GM12878 (cell line): ENCODE measurements at regions not wholly inside any gene's neighbourhood (a gene's known extent, or its start where the extent isn't known, plus 50 kb on each side); places are given as distances from the start of the nearest gene placed in this dataset.

ENCODE experiments used
- ATAC-seq: fragments of 200-7000 bp; cut with Tn5 transposase; 3 replicates; pipeline ENCODE4 v1.9.1; 2020; ENCODE audit warnings: mild to moderate bottlenecking, moderate library complexity
- BruUV-seq: library from RNA; stranded (reverse); fragments of 400-500 nt; replicated peaks from 2 replicates; lab custom pipeline; 2021; lab: Mats Ljungman, UMichigan
- CTCF ChIA-PET: fragments of 300-600 bp; sonication (Branson Sonifier 250); formaldehyde crosslinking; extraction: SDS; loops from one replicate; lab custom pipeline; 2021; ENCODE audit warnings: inconsistent platforms; lab: Yijun Ruan, JAX
- POLR2A ChIA-PET: fragments of 350-600 bp; formaldehyde crosslinking; extraction: SDS; loops from one replicate; lab custom pipeline; 2021; ENCODE audit warnings: inconsistent platforms; lab: Charles Lee
- RAD21 ChIA-PET: fragments of 300-600 bp; sonication (Branson Sonifier 250); formaldehyde crosslinking; loops from one replicate; lab custom pipeline; 2023; ENCODE audit warnings: antibody characterized with exemption; ENCODE audit not compliant: unreplicated experiment; lab: Charles Lee
- SMC1A ChIA-PET: fragments of 300-600 bp; sonication (Branson Sonifier 250); formaldehyde crosslinking; loops from one replicate; lab custom pipeline; 2023; ENCODE audit not compliant: unreplicated experiment, uncharacterized antibody; lab: Charles Lee
- DNase-seq: peaks from one replicate; pipeline ENCODE4 v3.0.0-alpha.2; 2011; ENCODE audit warnings: low read depth, low spot score
- FAIRE-seq: peaks from 3 replicates; lab custom pipeline; 2011; peaks lifted over from hg19 to GRCh38; lab: Jason Lieb, UNC
- H2AFZ ChIP-seq: 2 replicates; pipeline ENCODE4 v1.6.0; 2011; ENCODE audit warnings: low read depth, low read length, control low read depth; ENCODE audit not compliant: control insufficient read depth
- H3K27ac ChIP-seq: 2 replicates; pipeline ENCODE4 v1.5.1; 2011; ENCODE audit warnings: control low read depth; ENCODE audit not compliant: control insufficient read depth, insufficient read depth
- H3K27me3 ChIP-seq, 2 experiments: replicated peaks in 1 of 2; 2 replicates each; pipeline versions ENCODE4 v1.6.0 to v1.6.1; 2011; ENCODE audit warnings: low read length in 1 of 2; ENCODE audit not compliant: control insufficient read depth in 2 of 2, insufficient read depth in 2 of 2
- H3K36me3 ChIP-seq, 2 experiments: 2 replicates each; pipeline ENCODE4 v1.5.1; 2011; ENCODE audit warnings: low read length in 1 of 2; ENCODE audit not compliant: control insufficient read depth in 2 of 2, insufficient read depth in 2 of 2
- H3K4me1 ChIP-seq: 2 replicates; pipeline ENCODE4 v1.6.1; 2011; ENCODE audit warnings: mild to moderate bottlenecking, low read length, moderate library complexity, mixed read lengths; ENCODE audit not compliant: control insufficient read depth, insufficient read depth
- H3K4me2 ChIP-seq: 2 replicates; pipeline ENCODE4 v1.6.0; 2011; ENCODE audit warnings: control low read depth; ENCODE audit not compliant: control insufficient read depth, insufficient read depth
- H3K4me3 ChIP-seq: fragments of 200-600 bp; sonication (generic); 2 replicates; pipeline ENCODE4 v1.5.1; 2016
- H3K79me2 ChIP-seq: 2 replicates; pipeline ENCODE4 v1.6.0; 2011; ENCODE audit warnings: low read length; ENCODE audit not compliant: control insufficient read depth, insufficient read depth
- H3K9ac ChIP-seq: 2 replicates; pipeline ENCODE4 v1.8.0; 2011; ENCODE audit warnings: low read length, control low read depth, mixed read lengths; ENCODE audit not compliant: control insufficient read depth, insufficient read depth
- H3K9me3 ChIP-seq: replicated peaks from 3 replicates; pipeline ENCODE4 v1.5.1; 2011; ENCODE audit warnings: mild to moderate bottlenecking, low read length; ENCODE audit not compliant: control insufficient read depth, insufficient read depth
- H4K20me1 ChIP-seq: 2 replicates; pipeline ENCODE4 v1.6.0; 2011; ENCODE audit not compliant: control insufficient read depth, insufficient read depth
- CHD2 ChIP-seq: IDR thresholded peaks from 2 replicates; pipeline ENCODE4 v1.6.1; 2011; ENCODE audit warnings: low read depth, low read length, improper control_type of control experiment, borderline replicate concordance
- EGR1 ChIP-seq, 2 experiments: IDR thresholded peaks; 1 replicate in 1 of 2; 2 replicates in 1 of 2; pipeline ENCODE4 v1.6.1; 2011 to 2012; ENCODE audit warnings: low read depth in 2 of 2, low read length in 2 of 2, borderline replicate concordance in 1 of 2, mild to moderate bottlenecking in 1 of 2, moderate library complexity in 1 of 2
- ETV6 ChIP-seq, 2 experiments: fragments of 450-650 bp in 1 of 2; IDR thresholded peaks in 1 of 2; conservative IDR thresholded peaks in 1 of 2; 2 replicates each; pipeline ENCODE4 v1.6.1; 2014; ENCODE audit warnings: antibody characterized with exemption in 1 of 2, borderline replicate concordance in 1 of 2, low read depth in 1 of 2, mild to moderate bottlenecking in 1 of 2, moderate library complexity in 1 of 2
- FOXK2 ChIP-seq: fragments of 450-650 bp; IDR thresholded peaks from 2 replicates; pipeline ENCODE4 v1.6.1; 2017; ENCODE audit warnings: mild to moderate bottlenecking, moderate library complexity
- JUNB ChIP-seq: IDR thresholded peaks from 2 replicates; pipeline ENCODE4 v1.6.1; 2016; ENCODE audit warnings: antibody characterized with exemption, mild to moderate bottlenecking
- PAX8 ChIP-seq: fragments of 450-650 bp; IDR thresholded peaks from 2 replicates; pipeline ENCODE4 v1.6.1; 2017; ENCODE audit warnings: mild to moderate bottlenecking, moderate library complexity
- SIN3A ChIP-seq: IDR thresholded peaks from 2 replicates; pipeline ENCODE4 v1.6.1; 2012; ENCODE audit warnings: low read depth, low read length, improper control_type of control experiment
- SP1 ChIP-seq: IDR thresholded peaks from one replicate; pipeline ENCODE4 v1.6.1; 2011; ENCODE audit warnings: low read depth, low read length
- SUPT20H ChIP-seq: IDR thresholded peaks from 2 replicates; pipeline ENCODE4 v1.6.1; 2011; ENCODE audit warnings: low read depth, mild to moderate bottlenecking, low read length, moderate library complexity, borderline replicate concordance; ENCODE audit not compliant: control insufficient read depth
- TARDBP ChIP-seq: IDR thresholded peaks from 2 replicates; pipeline ENCODE4 v1.6.1; 2016; ENCODE audit warnings: borderline replicate concordance
- TBL1XR1 ChIP-seq: IDR thresholded peaks from 2 replicates; pipeline ENCODE4 v1.6.1; 2012; ENCODE audit warnings: low read depth, low read length, improper control_type of control experiment
- YBX1 ChIP-seq: fragments of 450-650 bp; IDR thresholded peaks from 2 replicates; pipeline ENCODE4 v1.6.1; 2016; ENCODE audit warnings: antibody characterized with exemption
- ZZZ3 ChIP-seq: IDR thresholded peaks from 2 replicates; pipeline ENCODE4 v1.6.1; 2011; ENCODE audit warnings: low read depth; ENCODE audit not compliant: control insufficient read depth, insufficient read length
- WGBS: methylation state at CpG from one replicate; pipeline ENCODE4 v1.1.6; 2016; ENCODE audit warnings: low lambda C conversion rate; ENCODE audit not compliant: insufficient replicate concordance, insufficient coverage; ENCODE audit errors: missing lambda C conversion rate; 5-methylcytosine and 5-hydroxymethylcytosine counted together
- in situ Hi-C: fragments of 300-500 bp; cut with MboI; formaldehyde crosslinking; loops from 9 replicates; pipeline ENCODE4 v1.14.3; 2018; ENCODE audit warnings: mixed read lengths
- intact Hi-C: fragments of 100-400 bp; cut with micrococcal nuclease; formaldehyde crosslinking; loops from one replicate; pipeline ENCODE4 v1.14.2; 2022; ENCODE audit not compliant: unreplicated experiment
- TF ChIP-seq, protein P1 (sequence below): fragments of 450-650 bp; IDR thresholded peaks from 2 replicates; pipeline ENCODE4 v1.6.1; 2016; ENCODE audit warnings: mild to moderate bottlenecking, moderate library complexity, borderline replicate concordance
- TF ChIP-seq, protein P2 (sequence below): fragments of 450-650 bp; IDR thresholded peaks from 2 replicates; pipeline ENCODE4 v1.6.1; 2017; ENCODE audit warnings: antibody characterized with exemption, mild to moderate bottlenecking, moderate library complexity
- TF ChIP-seq, protein P3 (sequence below): fragments of 450-650 bp; IDR thresholded peaks from 2 replicates; pipeline ENCODE4 v1.6.1; 2016; ENCODE audit warnings: mild to moderate bottlenecking

DNA sequence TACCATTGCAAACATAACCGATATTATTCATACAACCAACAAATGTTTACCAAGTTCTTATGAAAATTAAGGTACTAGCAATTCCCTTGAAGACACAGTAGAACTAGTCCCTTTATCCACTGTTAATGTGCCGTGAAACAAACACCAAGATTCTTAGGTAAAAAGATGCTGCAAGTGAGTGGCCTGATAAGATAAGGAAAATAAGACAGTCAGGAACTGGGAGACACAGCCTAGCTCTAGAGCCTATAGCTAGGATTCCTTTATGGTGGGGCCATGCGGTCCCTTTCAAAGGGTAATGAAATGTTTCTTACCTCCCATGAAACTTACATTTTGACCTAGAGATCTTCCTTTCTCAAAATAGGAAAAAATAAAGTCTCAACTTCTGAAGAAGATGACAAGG is 658.4 kb upstream of the MIR17HG start:
- SMC1A ChIA-PET = no interaction called here
- CTCF ChIA-PET = no interaction called here
- Histone ChIP-seq H3K9ac (no peak overlapping the region), H3K4me3 (no peak overlapping the region), H4K20me1 (no peaks in the 10 kb centered on the region), H3K4me1 (no peaks in the 10 kb centered on the region), H3K27ac (no peak overlapping the region), H3K27me3 (no peaks in the 10 kb centered on the region), H2AFZ (no peak overlapping the region), H3K4me2 (no peak overlapping the region), H3K36me3 (no peaks in the 10 kb centered on the region), H3K9me3 (no peaks in the 10 kb centered on the region), H3K79me2 (no peaks in the 10 kb centered on the region)
- WGBS = 27% methylated on average over 3 of the region's 3 CpGs
- in situ Hi-C loops (no loop called here), intact Hi-C loops (no loop called here)
- RAD21 ChIA-PET = no interaction called here
- no peak for FAIRE-seq
- POLR2A ChIA-PET = no interaction called here
- DNase-seq = no peak
- TF ChIP-seq, protein P1, sequence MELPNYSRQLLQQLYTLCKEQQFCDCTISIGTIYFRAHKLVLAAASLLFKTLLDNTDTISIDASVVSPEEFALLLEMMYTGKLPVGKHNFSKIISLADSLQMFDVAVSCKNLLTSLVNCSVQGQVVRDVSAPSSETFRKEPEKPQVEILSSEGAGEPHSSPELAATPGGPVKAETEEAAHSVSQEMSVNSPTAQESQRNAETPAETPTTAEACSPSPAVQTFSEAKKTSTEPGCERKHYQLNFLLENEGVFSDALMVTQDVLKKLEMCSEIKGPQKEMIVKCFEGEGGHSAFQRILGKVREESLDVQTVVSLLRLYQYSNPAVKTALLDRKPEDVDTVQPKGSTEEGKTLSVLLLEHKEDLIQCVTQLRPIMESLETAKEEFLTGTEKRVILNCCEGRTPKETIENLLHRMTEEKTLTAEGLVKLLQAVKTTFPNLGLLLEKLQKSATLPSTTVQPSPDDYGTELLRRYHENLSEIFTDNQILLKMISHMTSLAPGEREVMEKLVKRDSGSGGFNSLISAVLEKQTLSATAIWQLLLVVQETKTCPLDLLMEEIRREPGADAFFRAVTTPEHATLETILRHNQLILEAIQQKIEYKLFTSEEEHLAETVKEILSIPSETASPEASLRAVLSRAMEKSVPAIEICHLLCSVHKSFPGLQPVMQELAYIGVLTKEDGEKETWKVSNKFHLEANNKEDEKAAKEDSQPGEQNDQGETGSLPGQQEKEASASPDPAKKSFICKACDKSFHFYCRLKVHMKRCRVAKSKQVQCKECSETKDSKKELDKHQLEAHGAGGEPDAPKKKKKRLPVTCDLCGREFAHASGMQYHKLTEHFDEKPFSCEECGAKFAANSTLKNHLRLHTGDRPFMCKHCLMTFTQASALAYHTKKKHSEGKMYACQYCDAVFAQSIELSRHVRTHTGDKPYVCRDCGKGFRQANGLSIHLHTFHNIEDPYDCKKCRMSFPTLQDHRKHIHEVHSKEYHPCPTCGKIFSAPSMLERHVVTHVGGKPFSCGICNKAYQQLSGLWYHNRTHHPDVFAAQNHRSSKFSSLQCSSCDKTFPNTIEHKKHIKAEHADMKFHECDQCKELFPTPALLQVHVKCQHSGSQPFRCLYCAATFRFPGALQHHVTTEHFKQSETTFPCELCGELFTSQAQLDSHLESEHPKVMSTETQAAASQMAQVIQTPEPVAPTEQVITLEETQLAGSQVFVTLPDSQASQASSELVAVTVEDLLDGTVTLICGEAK = no peak
- TF ChIP-seq, protein P2, sequence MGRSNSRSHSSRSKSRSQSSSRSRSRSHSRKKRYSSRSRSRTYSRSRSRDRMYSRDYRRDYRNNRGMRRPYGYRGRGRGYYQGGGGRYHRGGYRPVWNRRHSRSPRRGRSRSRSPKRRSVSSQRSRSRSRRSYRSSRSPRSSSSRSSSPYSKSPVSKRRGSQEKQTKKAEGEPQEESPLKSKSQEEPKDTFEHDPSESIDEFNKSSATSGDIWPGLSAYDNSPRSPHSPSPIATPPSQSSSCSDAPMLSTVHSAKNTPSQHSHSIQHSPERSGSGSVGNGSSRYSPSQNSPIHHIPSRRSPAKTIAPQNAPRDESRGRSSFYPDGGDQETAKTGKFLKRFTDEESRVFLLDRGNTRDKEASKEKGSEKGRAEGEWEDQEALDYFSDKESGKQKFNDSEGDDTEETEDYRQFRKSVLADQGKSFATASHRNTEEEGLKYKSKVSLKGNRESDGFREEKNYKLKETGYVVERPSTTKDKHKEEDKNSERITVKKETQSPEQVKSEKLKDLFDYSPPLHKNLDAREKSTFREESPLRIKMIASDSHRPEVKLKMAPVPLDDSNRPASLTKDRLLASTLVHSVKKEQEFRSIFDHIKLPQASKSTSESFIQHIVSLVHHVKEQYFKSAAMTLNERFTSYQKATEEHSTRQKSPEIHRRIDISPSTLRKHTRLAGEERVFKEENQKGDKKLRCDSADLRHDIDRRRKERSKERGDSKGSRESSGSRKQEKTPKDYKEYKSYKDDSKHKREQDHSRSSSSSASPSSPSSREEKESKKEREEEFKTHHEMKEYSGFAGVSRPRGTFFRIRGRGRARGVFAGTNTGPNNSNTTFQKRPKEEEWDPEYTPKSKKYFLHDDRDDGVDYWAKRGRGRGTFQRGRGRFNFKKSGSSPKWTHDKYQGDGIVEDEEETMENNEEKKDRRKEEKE = no peak
- TF ChIP-seq, protein P3, sequence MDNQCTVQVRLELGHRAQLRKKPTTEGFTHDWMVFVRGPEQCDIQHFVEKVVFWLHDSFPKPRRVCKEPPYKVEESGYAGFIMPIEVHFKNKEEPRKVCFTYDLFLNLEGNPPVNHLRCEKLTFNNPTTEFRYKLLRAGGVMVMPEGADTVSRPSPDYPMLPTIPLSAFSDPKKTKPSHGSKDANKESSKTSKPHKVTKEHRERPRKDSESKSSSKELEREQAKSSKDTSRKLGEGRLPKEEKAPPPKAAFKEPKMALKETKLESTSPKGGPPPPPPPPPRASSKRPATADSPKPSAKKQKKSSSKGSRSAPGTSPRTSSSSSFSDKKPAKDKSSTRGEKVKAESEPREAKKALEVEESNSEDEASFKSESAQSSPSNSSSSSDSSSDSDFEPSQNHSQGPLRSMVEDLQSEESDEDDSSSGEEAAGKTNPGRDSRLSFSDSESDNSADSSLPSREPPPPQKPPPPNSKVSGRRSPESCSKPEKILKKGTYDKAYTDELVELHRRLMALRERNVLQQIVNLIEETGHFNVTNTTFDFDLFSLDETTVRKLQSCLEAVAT = no peak
- TF ChIP-seq TARDBP (no peak), CHD2 (no peak), ETV6 (conservative IDR thresholded peaks at IDR 0.05 in 1 of 2, IDR thresholded peaks at IDR 0.05 in 1 of 2; ENCODE audit: borderline replicate concordance in 1 of 2, low read depth in 1 of 2) (no peak), JUNB (no peak), PAX8 (no peak), SP1 (no peak), EGR1 (IDR thresholded peaks at IDR 0.05; ENCODE audit: borderline replicate concordance in 1 of 2, low read depth in 2 of 2, low read length in 2 of 2) (no peak), YBX1 (no peak), SUPT20H (no peak), ZZZ3 (no peak), SIN3A (no peak), TBL1XR1 (no peak), FOXK2 (no peak)
- BruUV-seq = no TSS peak
- ATAC-seq = no peak
